ENCODE measurements at regions not wholly inside any gene's neighbourhood (a gene's known extent, or its start where the extent isn't known, plus 50 kb on each side); places are given as distances from the start of the nearest gene placed in this dataset.

DNA sequence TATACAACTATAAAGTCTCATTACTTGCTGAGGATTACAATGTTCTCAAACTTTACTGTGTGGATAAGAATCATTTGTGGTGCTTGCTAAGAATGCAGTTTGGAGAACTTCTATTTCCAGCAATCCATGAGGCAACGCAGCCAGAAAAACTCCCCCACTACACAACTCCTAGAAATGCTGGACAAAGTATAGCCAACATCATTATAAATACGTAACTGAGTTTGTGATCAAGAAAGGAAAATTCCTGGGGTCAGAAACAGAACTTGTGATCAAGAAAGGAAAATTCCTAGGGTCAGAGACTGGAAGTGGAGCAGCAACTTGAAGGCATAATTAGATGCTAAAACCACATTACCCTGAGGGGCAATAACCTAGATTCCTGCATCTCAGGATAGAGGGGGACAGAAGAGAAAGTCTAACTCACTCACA lies 81.1 kb downstream of the MAT2B start:
- WGBS, 2 donors: 60 to 62% methylated on average over 2 of the region's 2 CpGs
- DNase-seq (no peak), ATAC-seq (ENCODE audit: low FRiP score) (no peak)
- Histone ChIP-seq H3K27me3 (ENCODE audit: control insufficient read depth in 1 of 2, insufficient read depth in 2 of 2, low read length in 1 of 2) (no peaks in the 10 kb centered on the region), H3K27ac (ENCODE audit: low read depth in 1 of 2, low read length in 2 of 2) (no peak overlapping the region), H3K36me3 (ENCODE audit: control insufficient read depth in 1 of 2, insufficient read depth in 2 of 2, low read length in 1 of 2) (no peaks in the 10 kb centered on the region), H3K4me1 (ENCODE audit: control insufficient read depth in 1 of 2, insufficient read depth in 2 of 2, low read length in 2 of 2) (no peaks in the 10 kb centered on the region), H3K9me3 (ENCODE audit: control insufficient read depth, low read length) (no peaks in the 10 kb centered on the region), H3K4me3 (ENCODE audit: low read length in 2 of 2) (no peak overlapping the region)
- intact Hi-C loops (cut with DNase I): no loop called here

GRCh38 chr5:163594951-163595350 lies 89.5 kb downstream of the MAT2B start:
- intact Hi-C loops (cut with DNase I): no loop called here
- H3K4me3 ChIP-seq (ENCODE audit: low read length in 2 of 2): no peak overlapping the region
- ATAC-seq (ENCODE audit: low FRiP score) (no peak), DNase-seq (no peak)
- H3K9me3 ChIP-seq (ENCODE audit: control insufficient read depth, low read length): no peaks in the 10 kb centered on the region
- no peak overlapping the region for H3K27ac ChIP-seq (ENCODE audit: low read depth in 1 of 2, low read length in 2 of 2)
- WGBS, 2 donors: 12 to 28% methylated on average over 3 of the region's 3 CpGs
- no peaks in the 10 kb centered on the region for H3K36me3 ChIP-seq (ENCODE audit: control insufficient read depth in 1 of 2, insufficient read depth in 2 of 2, low read length in 1 of 2)
- H3K27me3 ChIP-seq (ENCODE audit: control insufficient read depth in 1 of 2, insufficient read depth in 2 of 2, low read length in 1 of 2): no peaks in the 10 kb centered on the region
- H3K4me1 ChIP-seq (ENCODE audit: control insufficient read depth in 1 of 2, insufficient read depth in 2 of 2, low read length in 2 of 2): no peaks in the 10 kb centered on the region

- Histone ChIP-seq H3K4me1 (ENCODE audit: control insufficient read depth in 1 of 2, insufficient read depth in 2 of 2, low read length in 2 of 2) (no peaks in the 10 kb centered on the region), H3K27ac (ENCODE audit: low read depth in 1 of 2, low read length in 2 of 2) (no peak overlapping the region), H3K27me3 (ENCODE audit: control insufficient read depth in 1 of 2, insufficient read depth in 2 of 2, low read length in 1 of 2) (no peaks in the 10 kb centered on the region), H3K36me3 (ENCODE audit: control insufficient read depth in 1 of 2, insufficient read depth in 2 of 2, low read length in 1 of 2) (no peaks in the 10 kb centered on the region), H3K4me3 (ENCODE audit: low read length in 2 of 2) (no peak overlapping the region), H3K9me3 (ENCODE audit: control insufficient read depth, low read length) (no peaks in the 10 kb centered on the region)
- WGBS, 2 donors: 59% methylated on average over 6 of the region's 6 CpGs
- DNase-seq: peak in 1 of 2 donors; percentile 36
- intact Hi-C loops (cut with DNase I): no loop called here
- ATAC-seq (ENCODE audit: low FRiP score): peak; percentile 46
Measured at GRCh38 chr5:163595932-163596607, 90.7 kb downstream of the MAT2B start.

DNA sequence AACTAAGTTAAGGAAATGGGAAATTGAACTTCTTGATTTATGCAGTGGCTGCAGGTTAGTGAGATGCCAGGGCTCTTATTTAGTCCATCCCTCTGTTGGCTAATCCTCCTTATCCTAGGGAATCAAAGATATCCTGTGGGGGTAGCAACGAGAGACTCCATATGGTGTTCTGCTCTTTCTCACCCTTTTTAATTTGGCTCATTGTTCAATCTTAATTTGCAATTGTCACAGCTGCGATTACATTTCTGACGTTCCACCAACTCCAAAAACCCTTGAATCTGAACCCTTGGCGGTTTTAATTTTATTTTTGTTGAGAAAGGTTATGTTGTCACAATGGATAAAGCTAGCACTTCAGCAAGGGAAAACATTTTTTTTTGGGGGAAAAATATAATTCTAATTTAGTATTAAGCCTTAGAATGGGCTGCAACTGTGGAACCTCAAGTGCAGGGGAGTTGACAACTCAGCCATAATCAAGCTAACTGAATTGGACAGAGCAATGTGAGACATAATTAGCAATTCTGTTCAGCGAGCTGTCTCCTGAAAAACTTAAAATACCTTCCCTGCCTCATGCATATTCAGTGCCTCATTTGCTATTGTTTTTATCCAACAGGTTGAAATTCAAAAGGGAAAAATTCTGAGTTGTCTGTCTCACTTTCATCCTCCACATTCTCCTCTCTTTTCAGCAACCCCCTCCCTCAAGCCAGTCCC lies 91.3 kb downstream of the MAT2B start:
- Histone ChIP-seq H3K36me3 (ENCODE audit: control insufficient read depth in 1 of 2, insufficient read depth in 2 of 2, low read length in 1 of 2) (no peaks in the 10 kb centered on the region), H3K4me1 (ENCODE audit: control insufficient read depth in 1 of 2, insufficient read depth in 2 of 2, low read length in 2 of 2) (no peaks in the 10 kb centered on the region), H3K9me3 (ENCODE audit: control insufficient read depth, low read length) (no peaks in the 10 kb centered on the region), H3K4me3 (ENCODE audit: low read length in 2 of 2) (no peak overlapping the region), H3K27me3 (ENCODE audit: control insufficient read depth in 1 of 2, insufficient read depth in 2 of 2, low read length in 1 of 2) (no peaks in the 10 kb centered on the region), H3K27ac (ENCODE audit: low read depth in 1 of 2, low read length in 2 of 2) (no peak overlapping the region)
- no peak for ATAC-seq (ENCODE audit: low FRiP score)
- WGBS, 2 donors: 57 to 69% methylated on average over 5 of the region's 5 CpGs
- intact Hi-C loops (cut with DNase I): no loop called here
- no peak for DNase-seq

- ATAC-seq (ENCODE audit: low FRiP score): no peak
- no peak for DNase-seq
- no peak overlapping the region for H3K4me3 ChIP-seq (ENCODE audit: low read length in 2 of 2)
- H3K9me3 ChIP-seq (ENCODE audit: control insufficient read depth, low read length): no peaks in the 10 kb centered on the region
- H3K27ac ChIP-seq (ENCODE audit: low read depth in 1 of 2, low read length in 2 of 2): no peak overlapping the region
- H3K27me3 ChIP-seq (ENCODE audit: control insufficient read depth in 1 of 2, insufficient read depth in 2 of 2, low read length in 1 of 2): no peaks in the 10 kb centered on the region
- no peaks in the 10 kb centered on the region for H3K4me1 ChIP-seq (ENCODE audit: control insufficient read depth in 1 of 2, insufficient read depth in 2 of 2, low read length in 2 of 2)
- intact Hi-C loops (cut with DNase I): no loop called here
- WGBS, 2 donors: 50 to 65% methylated on average over 4 of the region's 4 CpGs
- H3K36me3 ChIP-seq (ENCODE audit: control insufficient read depth in 1 of 2, insufficient read depth in 2 of 2, low read length in 1 of 2): no peaks in the 10 kb centered on the region
Measured at GRCh38 chr5:163604013-163604412, 98.6 kb downstream of the MAT2B start.

GRCh38 chr5:163607256-163607655 lies 101.8 kb downstream of the MAT2B start:
- intact Hi-C loops (cut with DNase I): no loop called here
- Histone ChIP-seq H3K9me3 (ENCODE audit: control insufficient read depth, low read length) (no peaks in the 10 kb centered on the region), H3K36me3 (ENCODE audit: control insufficient read depth in 1 of 2, insufficient read depth in 2 of 2, low read length in 1 of 2) (no peaks in the 10 kb centered on the region), H3K27ac (ENCODE audit: low read depth in 1 of 2, low read length in 2 of 2) (no peak overlapping the region), H3K4me3 (ENCODE audit: low read length in 2 of 2) (no peak overlapping the region), H3K4me1 (ENCODE audit: control insufficient read depth in 1 of 2, insufficient read depth in 2 of 2, low read length in 2 of 2) (no peaks in the 10 kb centered on the region), H3K27me3 (ENCODE audit: control insufficient read depth in 1 of 2, insufficient read depth in 2 of 2, low read length in 1 of 2) (no peaks in the 10 kb centered on the region)
- ATAC-seq (ENCODE audit: low FRiP score): no peak
- no peak for DNase-seq
- 80% methylated on average over 4 of the region's 4 CpGs for WGBS, 2 donors

GRCh38 chr5:163608621-163609020 lies 103.2 kb downstream of the MAT2B start:
- no peak overlapping the region for H3K27ac ChIP-seq (ENCODE audit: low read depth in 1 of 2, low read length in 2 of 2)
- no peak overlapping the region for H3K4me3 ChIP-seq (ENCODE audit: low read length in 2 of 2)
- H3K27me3 ChIP-seq (ENCODE audit: control insufficient read depth in 1 of 2, insufficient read depth in 2 of 2, low read length in 1 of 2): no peaks in the 10 kb centered on the region
- H3K4me1 ChIP-seq (ENCODE audit: control insufficient read depth in 1 of 2, insufficient read depth in 2 of 2, low read length in 2 of 2): no peaks in the 10 kb centered on the region
- H3K36me3 ChIP-seq (ENCODE audit: control insufficient read depth in 1 of 2, insufficient read depth in 2 of 2, low read length in 1 of 2): no peaks in the 10 kb centered on the region
- H3K9me3 ChIP-seq (ENCODE audit: control insufficient read depth, low read length): no peaks in the 10 kb centered on the region
- ATAC-seq (ENCODE audit: low FRiP score): no peak
- no peak for DNase-seq
- intact Hi-C loops (cut with DNase I): no loop called here

GRCh38 chr5:163609910-163610309 lies 104.5 kb downstream of the MAT2B start:
- DNase-seq (no peak), ATAC-seq (ENCODE audit: low FRiP score) (no peak)
- H3K36me3 ChIP-seq (ENCODE audit: control insufficient read depth in 1 of 2, insufficient read depth in 2 of 2, low read length in 1 of 2): no peaks in the 10 kb centered on the region
- no peak overlapping the region for H3K27ac ChIP-seq (ENCODE audit: low read depth in 1 of 2, low read length in 2 of 2)
- no peaks in the 10 kb centered on the region for H3K9me3 ChIP-seq (ENCODE audit: control insufficient read depth, low read length)
- no peaks in the 10 kb centered on the region for H3K27me3 ChIP-seq (ENCODE audit: control insufficient read depth in 1 of 2, insufficient read depth in 2 of 2, low read length in 1 of 2)
- WGBS, 2 donors: 71 to 80% methylated on average over 1 of the region's 1 CpG
- H3K4me3 ChIP-seq (ENCODE audit: low read length in 2 of 2): no peak overlapping the region
- no peaks in the 10 kb centered on the region for H3K4me1 ChIP-seq (ENCODE audit: control insufficient read depth in 1 of 2, insufficient read depth in 2 of 2, low read length in 2 of 2)
- intact Hi-C loops (cut with DNase I): no loop called here

Data from aorta (tissue), 5 donors.